ENCODE measurements at regions not wholly inside any gene's neighbourhood (a gene's known extent, or its start where the extent isn't known, plus 50 kb on each side); places are given as distances from the start of the nearest gene placed in this dataset.
"Not testable (repeated sequence)": the region's sequence is repeated elsewhere in the genome, so short reads cannot be mapped to it uniquely, and the experiment has no call there.

GRCh38 chr1:146883190-146883589 is 54.9 kb upstream of the NBPF12 start:
- H3K4me3 Mint-ChIP-seq (ENCODE audit: unreplicated experiment); H3K9me3 Mint-ChIP-seq (ENCODE audit: low read depth); H3K4me1 Mint-ChIP-seq (ENCODE audit: low read depth); H3K27me3 Mint-ChIP-seq (ENCODE audit: low read depth); H3K27ac Mint-ChIP-seq (ENCODE audit: unreplicated experiment); H3K36me3 Mint-ChIP-seq (ENCODE audit: low read depth); DNase-seq (ENCODE audit: low spot score): not testable (repeated sequence)

- not testable (repeated sequence) for H3K4me3 Mint-ChIP-seq (ENCODE audit: unreplicated experiment); H3K36me3 Mint-ChIP-seq (ENCODE audit: low read depth); H3K9me3 Mint-ChIP-seq (ENCODE audit: low read depth); H3K27ac Mint-ChIP-seq (ENCODE audit: unreplicated experiment); H3K27me3 Mint-ChIP-seq (ENCODE audit: low read depth); DNase-seq (ENCODE audit: low spot score); H3K4me1 Mint-ChIP-seq (ENCODE audit: low read depth)
These were observed 57.0 kb upstream of the NBPF12 start for GRCh38 chr1:146881096-146881495.

GRCh38 chr1:146863799-146864319 is 74.3 kb upstream of the NBPF12 start:
- not testable (repeated sequence) for H3K27ac Mint-ChIP-seq (ENCODE audit: unreplicated experiment); H3K9me3 Mint-ChIP-seq (ENCODE audit: low read depth); DNase-seq (ENCODE audit: low spot score); H3K4me3 Mint-ChIP-seq (ENCODE audit: unreplicated experiment); H3K36me3 Mint-ChIP-seq (ENCODE audit: low read depth); H3K4me1 Mint-ChIP-seq (ENCODE audit: low read depth); H3K27me3 Mint-ChIP-seq (ENCODE audit: low read depth)

- H3K4me1 Mint-ChIP-seq (ENCODE audit: low read depth); H3K36me3 Mint-ChIP-seq (ENCODE audit: low read depth); H3K9me3 Mint-ChIP-seq (ENCODE audit: low read depth); H3K27me3 Mint-ChIP-seq (ENCODE audit: low read depth); DNase-seq (ENCODE audit: low spot score); H3K27ac Mint-ChIP-seq (ENCODE audit: unreplicated experiment); H3K4me3 Mint-ChIP-seq (ENCODE audit: unreplicated experiment): not testable (repeated sequence)
These were observed 85.0 kb upstream of the NBPF12 start for GRCh38 chr1:146853147-146853546.

GRCh38 chr1:146850352-146850889 is 87.7 kb upstream of the NBPF12 start:
- H3K36me3 Mint-ChIP-seq (ENCODE audit: low read depth); H3K4me3 Mint-ChIP-seq (ENCODE audit: unreplicated experiment); H3K9me3 Mint-ChIP-seq (ENCODE audit: low read depth); DNase-seq (ENCODE audit: low spot score); H3K27ac Mint-ChIP-seq (ENCODE audit: unreplicated experiment); H3K4me1 Mint-ChIP-seq (ENCODE audit: low read depth); H3K27me3 Mint-ChIP-seq (ENCODE audit: low read depth): not testable (repeated sequence)

GRCh38 chr1:146838725-146839124 is 99.4 kb upstream of the NBPF12 start:
- H3K27me3 Mint-ChIP-seq (ENCODE audit: low read depth); H3K4me3 Mint-ChIP-seq (ENCODE audit: unreplicated experiment); H3K36me3 Mint-ChIP-seq (ENCODE audit: low read depth); DNase-seq (ENCODE audit: low spot score); H3K4me1 Mint-ChIP-seq (ENCODE audit: low read depth); H3K27ac Mint-ChIP-seq (ENCODE audit: unreplicated experiment); H3K9me3 Mint-ChIP-seq (ENCODE audit: low read depth): not testable (repeated sequence)

- H3K4me3 Mint-ChIP-seq (ENCODE audit: unreplicated experiment); H3K36me3 Mint-ChIP-seq (ENCODE audit: low read depth); DNase-seq (ENCODE audit: low spot score); H3K27me3 Mint-ChIP-seq (ENCODE audit: low read depth); H3K4me1 Mint-ChIP-seq (ENCODE audit: low read depth); H3K27ac Mint-ChIP-seq (ENCODE audit: unreplicated experiment); H3K9me3 Mint-ChIP-seq (ENCODE audit: low read depth): not testable (repeated sequence)
These were observed 111.2 kb upstream of the NBPF12 start for GRCh38 chr1:146826957-146827356.

- H3K27me3 Mint-ChIP-seq (ENCODE audit: low read depth); H3K4me3 Mint-ChIP-seq (ENCODE audit: unreplicated experiment); H3K9me3 Mint-ChIP-seq (ENCODE audit: low read depth); H3K27ac Mint-ChIP-seq (ENCODE audit: unreplicated experiment); H3K36me3 Mint-ChIP-seq (ENCODE audit: low read depth); H3K4me1 Mint-ChIP-seq (ENCODE audit: low read depth): not testable (repeated sequence)
- DNase-seq (ENCODE audit: low spot score) = peak; percentile 75
These were observed 143.9 kb upstream of the NBPF12 start for GRCh38 chr1:146794236-146794635.

- not testable (repeated sequence) for H3K4me3 Mint-ChIP-seq (ENCODE audit: unreplicated experiment); H3K27ac Mint-ChIP-seq (ENCODE audit: unreplicated experiment); H3K4me1 Mint-ChIP-seq (ENCODE audit: low read depth); H3K27me3 Mint-ChIP-seq (ENCODE audit: low read depth); H3K9me3 Mint-ChIP-seq (ENCODE audit: low read depth); H3K36me3 Mint-ChIP-seq (ENCODE audit: low read depth); DNase-seq (ENCODE audit: low spot score)
These were observed 145.4 kb upstream of the NBPF12 start for GRCh38 chr1:146792725-146793124.

- H3K27ac Mint-ChIP-seq (ENCODE audit: unreplicated experiment) = not testable (repeated sequence)
These were observed 153.7 kb upstream of the NBPF12 start for GRCh38 chr1:146784212-146784940.

GRCh38 chr1:146781235-146781634 is 156.9 kb upstream of the NBPF12 start:
- not testable (repeated sequence) for H3K4me3 Mint-ChIP-seq (ENCODE audit: unreplicated experiment); H3K27me3 Mint-ChIP-seq (ENCODE audit: low read depth); H3K9me3 Mint-ChIP-seq (ENCODE audit: low read depth); DNase-seq (ENCODE audit: low spot score); H3K36me3 Mint-ChIP-seq (ENCODE audit: low read depth); H3K4me1 Mint-ChIP-seq (ENCODE audit: low read depth); H3K27ac Mint-ChIP-seq (ENCODE audit: unreplicated experiment)

More at GRCh38 chr1:146784212-146784940, 153.7 kb upstream of the NBPF12 start:
- H3K9me3 Mint-ChIP-seq (ENCODE audit: low read depth); H3K4me1 Mint-ChIP-seq (ENCODE audit: low read depth); H3K36me3 Mint-ChIP-seq (ENCODE audit: low read depth); H3K4me3 Mint-ChIP-seq (ENCODE audit: unreplicated experiment); DNase-seq (ENCODE audit: low spot score); H3K27me3 Mint-ChIP-seq (ENCODE audit: low read depth): not testable (repeated sequence)

- H3K4me1 Mint-ChIP-seq (ENCODE audit: low read depth); H3K27ac Mint-ChIP-seq (ENCODE audit: unreplicated experiment); H3K27me3 Mint-ChIP-seq (ENCODE audit: low read depth); H3K9me3 Mint-ChIP-seq (ENCODE audit: low read depth); H3K36me3 Mint-ChIP-seq (ENCODE audit: low read depth); DNase-seq (ENCODE audit: low spot score); H3K4me3 Mint-ChIP-seq (ENCODE audit: unreplicated experiment): not testable (repeated sequence)
These were observed 160.1 kb upstream of the NBPF12 start for GRCh38 chr1:146777826-146778602.
